ENCODE measurements at regions not wholly inside any gene's neighbourhood (a gene's known extent, or its start where the extent isn't known, plus 50 kb on each side); places are given as distances from the start of the nearest gene placed in this dataset.

DNA sequence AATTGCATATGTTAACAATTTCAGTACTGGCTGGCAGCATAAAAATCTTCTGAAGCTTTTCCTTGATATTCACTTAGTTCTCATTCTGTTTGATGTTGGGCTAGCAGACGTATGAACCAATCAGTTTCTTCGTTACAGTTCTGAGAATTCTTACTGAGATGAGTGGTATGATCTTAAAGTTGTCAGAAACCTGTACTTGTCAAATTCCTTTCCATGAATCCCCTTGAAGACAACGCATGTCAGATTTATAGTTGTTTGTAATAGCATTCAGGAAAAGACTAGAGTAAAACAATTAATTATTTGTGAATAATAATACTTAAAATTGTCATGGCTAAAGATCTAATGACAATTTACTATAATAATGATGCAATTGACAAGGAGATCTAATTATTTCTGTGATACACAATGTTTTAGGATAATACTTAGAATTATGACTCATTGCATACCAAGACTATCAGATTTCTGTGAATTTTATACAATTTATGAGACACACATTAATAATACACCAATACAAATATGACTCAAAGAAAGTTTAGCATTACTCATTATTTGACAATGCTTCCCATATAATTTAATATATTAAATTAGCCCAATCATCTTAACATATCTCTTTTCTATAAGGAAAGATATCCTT is 447.2 kb downstream of the RFC3 start:
- Mint-ChIP-seq H3K4me1 (no peaks in the 10 kb centered on the region), H3K27me3 (peaks cover 0 to 2% (median 0%) of the 10 kb centered on the region in 5 donors), H3K4me3 (no peak overlapping the region), H3K9me3 (peaks cover 0 to 15% (median 0%) of the 10 kb centered on the region in 9 donors), H3K36me3 (no peaks in the 10 kb centered on the region), H3K27ac (no peak overlapping the region)
- ATAC-seq, result no peak
- no peak for DNase-seq
- POLR2A ChIA-PET, result no interaction called here

DNA sequence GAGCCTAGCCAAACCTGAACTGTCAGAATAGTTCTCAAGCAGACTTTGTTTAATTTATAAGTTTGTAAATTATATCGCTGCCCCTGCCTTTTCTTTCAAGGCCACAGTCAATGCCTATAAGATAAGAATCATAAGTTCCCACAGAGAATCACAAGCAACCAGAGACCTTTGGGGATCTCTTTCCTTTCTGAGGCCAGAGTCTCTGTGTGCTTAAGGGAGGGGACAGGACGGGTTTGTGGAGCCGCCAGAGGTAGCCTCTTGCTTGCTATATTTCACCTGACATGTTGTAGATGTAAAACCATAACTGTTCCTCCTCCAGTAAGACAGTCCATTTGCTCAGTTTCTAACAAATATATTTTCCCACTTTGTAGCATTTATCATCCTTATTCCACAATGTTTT is 458.8 kb downstream of the RFC3 start:
- ATAC-seq (no peak), DNase-seq (no peak)
- Mint-ChIP-seq H3K9me3 (peaks cover 1 to 14% (median 7%) of the 10 kb centered on the region in 9 donors), H3K27ac (no peak overlapping the region), H3K4me3 (no peak overlapping the region), H3K4me1 (no peaks in the 10 kb centered on the region), H3K27me3 (peaks cover 0 to 2% (median 0%) of the 10 kb centered on the region in 5 donors), H3K36me3 (no peaks in the 10 kb centered on the region)
- POLR2A ChIA-PET, result no interaction called here

DNA sequence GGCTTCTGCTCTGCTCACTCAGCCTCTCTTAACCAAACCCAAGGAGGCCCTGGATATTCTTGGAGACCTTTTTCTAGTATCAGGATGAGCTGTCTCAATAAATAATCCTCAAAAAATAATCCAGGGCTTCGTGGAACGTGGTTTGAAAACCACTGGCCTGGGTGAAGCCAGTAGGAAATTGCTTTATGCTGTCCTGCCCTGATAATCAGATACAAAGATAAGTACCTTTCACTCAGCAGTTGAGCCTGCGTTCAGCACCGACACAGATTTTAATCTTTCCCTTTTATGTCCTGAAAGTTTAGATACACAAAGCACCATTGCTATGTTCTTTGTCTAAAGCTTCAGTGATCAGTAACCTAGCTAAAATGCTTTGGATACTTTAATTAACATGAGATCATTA is 460.0 kb downstream of the RFC3 start:
- Mint-ChIP-seq H3K27me3 (peaks cover 0 to 4% (median 0%) of the 10 kb centered on the region in 5 donors), H3K27ac (no peak overlapping the region), H3K4me3 (no peak overlapping the region), H3K36me3 (no peaks in the 10 kb centered on the region), H3K4me1 (no peaks in the 10 kb centered on the region), H3K9me3 (peaks cover 1 to 22% (median 10%) of the 10 kb centered on the region in 9 donors)
- DNase-seq (no peak), ATAC-seq (no peak)
- POLR2A ChIA-PET, result no interaction called here

DNA sequence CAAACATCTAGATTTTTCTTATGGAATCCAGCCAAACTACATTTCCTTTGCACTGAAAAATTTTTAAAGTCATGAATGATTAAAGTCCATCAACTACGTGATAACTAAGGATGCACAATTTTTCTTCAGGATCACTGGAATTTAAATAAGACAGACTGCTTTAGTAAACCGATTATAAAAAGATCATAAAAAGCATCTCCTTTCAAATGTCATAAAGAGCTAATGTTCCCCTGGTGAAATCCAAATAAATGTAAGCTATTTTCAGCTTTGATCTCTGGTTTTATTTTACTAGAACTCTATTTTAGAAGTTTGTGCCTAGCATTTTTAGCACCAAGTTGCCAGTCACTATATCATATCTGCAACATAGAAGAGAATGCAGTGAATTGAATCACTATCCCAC is 460.8 kb downstream of the RFC3 start:
- Mint-ChIP-seq H3K27ac (no peak overlapping the region), H3K4me3 (no peak overlapping the region), H3K36me3 (peaks cover 0 to 3% (median 0%) of the 10 kb centered on the region in 3 donors), H3K4me1 (no peaks in the 10 kb centered on the region), H3K27me3 (peaks cover 0 to 4% (median 0%) of the 10 kb centered on the region in 5 donors), H3K9me3 (peaks cover 4 to 28% (median 16%) of the 10 kb centered on the region in 9 donors)
- POLR2A ChIA-PET, result no interaction called here
- ATAC-seq, result no peak
- no peak for DNase-seq

DNA sequence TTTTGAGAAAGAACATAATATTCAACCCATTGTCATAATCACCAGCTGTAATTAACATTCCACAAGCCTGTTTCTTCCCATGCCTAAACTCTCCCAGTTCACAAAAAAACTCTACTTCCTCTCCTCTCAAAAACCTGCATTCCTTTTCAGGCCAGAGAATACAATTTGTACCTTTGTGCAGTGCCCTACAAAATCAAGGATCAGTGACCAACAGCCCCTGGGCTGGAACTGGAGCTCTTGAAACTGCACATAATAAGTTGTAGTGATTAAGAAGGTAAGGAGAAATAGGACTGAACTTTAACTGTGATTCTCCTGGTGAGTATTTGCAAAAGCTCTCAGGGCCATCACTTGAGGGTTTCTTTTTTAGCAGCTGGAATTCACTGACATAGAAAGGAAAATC is 472.7 kb downstream of the RFC3 start:
- POLR2A ChIA-PET, result no interaction called here
- DNase-seq (no peak), ATAC-seq (no peak)
- no peaks in the 10 kb centered on the region for H3K36me3 Mint-ChIP-seq
- H3K4me1 Mint-ChIP-seq, result no peaks in the 10 kb centered on the region
- no peak overlapping the region for H3K27ac Mint-ChIP-seq
- H3K9me3 Mint-ChIP-seq, result peaks cover 0 to 2% (median 0%) of the 10 kb centered on the region in 9 donors
- no peak overlapping the region for H3K4me3 Mint-ChIP-seq
- peaks cover 0 to 3% (median 0%) of the 10 kb centered on the region in 5 donors for H3K27me3 Mint-ChIP-seq

DNA sequence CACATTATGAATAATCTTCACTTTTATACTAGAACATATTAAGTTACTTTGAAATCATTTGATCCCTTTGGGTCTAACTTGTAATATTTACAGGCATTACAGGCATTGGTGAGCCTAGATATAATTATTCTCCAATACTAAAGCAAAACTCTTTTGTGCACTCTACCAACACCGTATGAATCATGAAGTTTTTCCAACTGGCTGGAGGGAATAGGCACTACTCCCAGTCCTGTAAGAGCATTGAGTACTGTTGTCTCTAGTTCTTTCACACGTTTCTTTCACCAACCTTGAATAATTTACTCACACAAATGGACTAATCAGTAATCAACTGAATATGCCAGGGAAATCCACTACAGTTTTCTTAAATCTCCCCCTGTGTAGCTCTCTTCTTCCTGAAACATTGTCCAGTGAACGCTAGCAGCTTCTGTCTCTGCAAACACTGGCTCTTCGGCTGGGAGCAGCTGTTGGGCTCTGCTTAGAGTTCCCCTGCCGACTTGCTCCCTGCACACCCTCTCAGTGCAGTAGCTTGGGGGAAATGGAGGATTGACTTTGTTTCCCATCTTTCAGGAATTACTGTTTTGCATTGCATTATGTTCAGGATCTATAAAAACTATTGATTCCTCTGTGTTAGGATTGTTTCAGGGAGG is 476.7 kb downstream of the RFC3 start:
- DNase-seq (no peak), ATAC-seq (no peak)
- H3K27ac Mint-ChIP-seq, result no peak overlapping the region
- H3K9me3 Mint-ChIP-seq, result peaks cover 0 to 9% (median 0%) of the 10 kb centered on the region in 9 donors
- no peaks in the 10 kb centered on the region for H3K4me1 Mint-ChIP-seq
- H3K4me3 Mint-ChIP-seq, result no peak overlapping the region
- POLR2A ChIA-PET, result no interaction called here
- H3K36me3 Mint-ChIP-seq, result no peaks in the 10 kb centered on the region
- H3K27me3 Mint-ChIP-seq, result peaks cover 0 to under 1% (median 0%) of the 10 kb centered on the region in 5 donors

DNA sequence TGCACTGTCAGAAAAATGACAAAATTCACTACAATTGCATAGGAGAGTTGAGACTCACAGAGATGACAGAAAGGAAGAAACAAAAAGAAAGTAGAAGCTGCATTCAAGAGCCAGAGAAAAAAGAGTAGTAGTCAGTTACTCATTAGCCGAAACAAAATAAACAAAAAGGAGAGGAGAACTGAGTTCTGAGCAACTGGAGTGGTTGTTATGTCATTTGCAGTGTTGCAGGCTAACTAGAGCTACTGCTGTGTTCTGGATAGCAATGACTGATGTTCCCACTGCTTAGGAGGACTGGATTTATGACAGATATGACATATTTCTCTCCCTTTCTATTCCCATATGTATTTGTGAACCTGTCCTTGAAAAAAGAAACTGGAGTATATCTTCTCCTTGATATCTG is 482.6 kb downstream of the RFC3 start:
- Mint-ChIP-seq H3K27ac (no peak overlapping the region), H3K36me3 (no peaks in the 10 kb centered on the region), H3K9me3 (peaks cover 0 to 28% (median 12%) of the 10 kb centered on the region in 9 donors), H3K27me3 (peaks cover 0 to 4% (median 0%) of the 10 kb centered on the region in 5 donors), H3K4me3 (no peak overlapping the region), H3K4me1 (no peaks in the 10 kb centered on the region)
- no peak for ATAC-seq
- DNase-seq, result no peak
- POLR2A ChIA-PET, result no interaction called here

DNA sequence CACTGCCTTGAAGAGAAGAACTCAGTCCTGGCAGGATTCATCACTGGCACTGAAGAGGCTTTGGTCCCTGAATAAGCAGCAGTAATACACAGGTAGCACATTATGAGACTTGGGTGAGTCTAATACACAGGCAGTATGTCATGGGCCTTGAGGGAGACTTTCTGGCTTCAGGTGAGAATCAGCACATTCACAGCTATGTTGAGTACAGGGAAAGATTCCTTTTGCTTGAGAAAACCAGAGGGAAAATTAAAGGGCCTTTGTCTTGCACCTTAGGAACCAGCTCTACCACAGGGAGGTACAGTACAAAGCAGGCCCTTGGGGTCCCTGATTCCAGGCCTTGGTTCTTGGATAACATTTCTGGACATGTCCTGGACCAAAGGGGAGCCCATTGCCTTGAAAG is 484.6 kb downstream of the RFC3 start:
- Mint-ChIP-seq H3K9me3 (peaks cover 0 to 28% (median 12%) of the 10 kb centered on the region in 9 donors), H3K27ac (no peak overlapping the region), H3K36me3 (no peaks in the 10 kb centered on the region), H3K4me1 (no peaks in the 10 kb centered on the region), H3K4me3 (no peak overlapping the region), H3K27me3 (peaks cover 0 to 4% (median 0%) of the 10 kb centered on the region in 5 donors)
- POLR2A ChIA-PET, result no interaction called here
- ATAC-seq (no peak), DNase-seq (no peak)

DNA sequence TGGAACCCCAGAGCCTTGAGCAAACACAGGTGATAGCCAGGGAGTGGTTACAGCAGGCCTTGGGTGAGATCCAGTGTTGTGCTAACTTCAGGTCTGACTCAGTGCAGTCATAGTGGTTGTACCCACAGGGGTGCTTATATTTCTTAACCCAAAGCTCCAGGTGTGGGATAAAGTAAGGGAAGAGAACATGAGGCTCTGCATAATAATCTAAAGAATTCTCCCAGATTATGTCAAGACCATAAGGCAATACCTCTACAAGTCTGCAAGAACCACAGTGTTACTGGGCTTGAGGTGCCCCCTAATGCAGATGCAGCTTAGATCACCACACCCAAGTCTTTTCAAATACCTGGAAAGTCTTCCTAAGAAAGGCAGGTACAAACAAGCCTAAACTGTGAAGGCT is 485.4 kb downstream of the RFC3 start:
- H3K27me3 Mint-ChIP-seq, result peaks cover 0 to 4% (median 0%) of the 10 kb centered on the region in 5 donors
- POLR2A ChIA-PET, result no interaction called here
- DNase-seq (no peak), ATAC-seq (no peak)
- no peak overlapping the region for H3K4me3 Mint-ChIP-seq
- H3K9me3 Mint-ChIP-seq, result peaks cover 0 to 24% (median 12%) of the 10 kb centered on the region in 9 donors
- no peaks in the 10 kb centered on the region for H3K4me1 Mint-ChIP-seq
- H3K27ac Mint-ChIP-seq, result no peak overlapping the region
- no peaks in the 10 kb centered on the region for H3K36me3 Mint-ChIP-seq

DNA sequence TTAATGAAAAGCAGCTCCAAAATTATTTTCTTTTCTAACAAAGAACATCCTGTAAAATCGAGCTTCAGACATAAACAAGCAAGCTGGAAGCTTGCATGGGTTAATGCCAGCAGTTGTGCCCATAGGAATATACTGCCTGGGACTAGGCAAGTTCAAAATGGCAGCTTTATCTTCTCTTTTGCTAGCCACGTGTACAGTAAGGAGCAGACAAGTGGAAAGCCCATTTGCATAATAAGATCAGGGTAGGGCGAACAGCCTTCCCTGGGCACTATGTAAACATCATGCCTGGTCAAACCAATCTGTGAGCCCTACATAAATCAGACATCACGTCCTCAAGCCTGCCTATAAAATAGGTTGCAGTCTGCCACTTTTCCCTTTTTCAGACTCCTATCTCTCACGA is 489.7 kb downstream of the RFC3 start:
- Mint-ChIP-seq H3K4me1 (no peaks in the 10 kb centered on the region), H3K4me3 (no peak overlapping the region)
- no peak for ATAC-seq

DNA sequence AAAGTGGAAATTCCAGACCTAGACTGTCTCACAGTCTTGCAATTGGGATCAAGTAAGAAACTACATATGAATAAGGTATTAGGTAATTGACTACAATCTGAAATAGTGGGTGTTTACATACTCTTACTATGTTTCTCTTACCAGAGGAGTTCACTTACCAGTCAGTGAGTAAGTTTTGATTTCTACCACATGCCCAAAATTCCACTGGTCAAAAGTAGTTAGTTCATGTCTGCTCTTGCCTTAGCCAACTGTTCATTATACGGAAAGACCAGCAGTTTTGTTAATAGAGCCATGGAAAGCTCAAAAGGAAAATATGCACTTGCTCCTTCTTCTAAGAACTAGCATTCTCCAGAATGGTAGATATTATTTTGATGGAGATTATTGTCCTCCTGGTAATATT is 490.8 kb downstream of the RFC3 start:
- H3K4me1 Mint-ChIP-seq, result no peaks in the 10 kb centered on the region
- ATAC-seq, result no peak
- H3K4me3 Mint-ChIP-seq, result no peak overlapping the region
- POLR2A ChIA-PET, result no interaction called here
- no peak for DNase-seq
- H3K9me3 Mint-ChIP-seq, result peaks cover 0 to 12% (median 11%) of the 10 kb centered on the region in 9 donors
- H3K36me3 Mint-ChIP-seq, result no peaks in the 10 kb centered on the region
- H3K27ac Mint-ChIP-seq, result no peak overlapping the region
- H3K27me3 Mint-ChIP-seq, result no peaks in the 10 kb centered on the region

More for the DNA sequence above, 489.7 kb downstream of the RFC3 start:
- peaks cover 0 to 15% (median 11%) of the 10 kb centered on the region in 9 donors for H3K9me3 Mint-ChIP-seq
- no peak for DNase-seq
- no peak overlapping the region for H3K27ac Mint-ChIP-seq
- no peaks in the 10 kb centered on the region for H3K27me3 Mint-ChIP-seq
- H3K36me3 Mint-ChIP-seq, result no peaks in the 10 kb centered on the region
- POLR2A ChIA-PET, result no interaction called here

DNA sequence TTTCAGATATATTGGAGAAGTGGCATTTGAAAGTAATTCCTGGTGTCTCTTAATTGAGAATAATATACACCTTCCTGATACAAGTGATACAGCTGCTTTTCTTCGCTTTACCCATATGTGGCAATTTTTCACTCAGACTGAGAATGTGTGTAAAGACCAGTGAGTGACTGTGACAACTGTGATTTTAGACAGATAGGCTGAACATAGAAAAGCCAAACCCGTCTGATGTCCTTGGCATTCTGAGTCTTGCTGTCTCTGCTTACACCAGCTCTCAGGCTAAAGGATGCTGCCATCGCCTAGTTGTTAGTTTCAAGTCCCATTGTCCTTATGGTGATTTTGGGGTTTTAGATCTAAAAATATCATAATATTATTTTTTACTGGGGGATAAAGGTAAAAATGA is 492.6 kb downstream of the RFC3 start:
- H3K4me1 Mint-ChIP-seq, result no peaks in the 10 kb centered on the region

DNA sequence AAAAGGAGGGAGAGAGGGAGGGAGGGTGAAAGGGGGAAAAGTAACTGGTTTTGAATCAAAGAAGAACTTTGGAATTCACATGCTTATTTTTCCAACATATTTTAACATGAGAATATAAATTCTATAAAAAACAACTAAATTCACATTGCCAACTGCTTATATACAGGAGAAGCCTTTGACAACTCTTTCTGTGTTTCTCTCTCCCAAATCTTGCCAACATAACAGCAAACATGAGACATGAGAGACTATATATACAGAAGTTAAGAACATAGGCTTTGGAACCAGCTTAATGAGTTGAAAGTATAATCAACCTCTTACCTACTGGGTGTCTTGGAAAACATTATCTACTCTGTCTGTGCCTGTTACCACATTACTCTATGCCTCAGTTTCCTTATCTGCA is 493.3 kb downstream of the RFC3 start:
- Mint-ChIP-seq H3K36me3 (no peaks in the 10 kb centered on the region), H3K27ac (no peak overlapping the region), H3K9me3 (peaks cover 0 to 6% (median 0%) of the 10 kb centered on the region in 9 donors), H3K4me3 (no peak overlapping the region), H3K27me3 (peaks cover 0 to 3% (median 0%) of the 10 kb centered on the region in 5 donors), H3K4me1 (peaks cover 0 to 2% (median 0%) of the 10 kb centered on the region in 4 donors)
- POLR2A ChIA-PET, result no interaction called here
- ATAC-seq, result no peak
- DNase-seq, result no peak

More for the DNA sequence above, 492.6 kb downstream of the RFC3 start:
- Mint-ChIP-seq H3K36me3 (no peaks in the 10 kb centered on the region), H3K4me3 (no peak overlapping the region), H3K27ac (no peak overlapping the region), H3K9me3 (peaks cover 0 to 6% (median 0%) of the 10 kb centered on the region in 9 donors), H3K27me3 (no peaks in the 10 kb centered on the region)
- no peak for DNase-seq
- POLR2A ChIA-PET, result no interaction called here
- ATAC-seq, result no peak

DNA sequence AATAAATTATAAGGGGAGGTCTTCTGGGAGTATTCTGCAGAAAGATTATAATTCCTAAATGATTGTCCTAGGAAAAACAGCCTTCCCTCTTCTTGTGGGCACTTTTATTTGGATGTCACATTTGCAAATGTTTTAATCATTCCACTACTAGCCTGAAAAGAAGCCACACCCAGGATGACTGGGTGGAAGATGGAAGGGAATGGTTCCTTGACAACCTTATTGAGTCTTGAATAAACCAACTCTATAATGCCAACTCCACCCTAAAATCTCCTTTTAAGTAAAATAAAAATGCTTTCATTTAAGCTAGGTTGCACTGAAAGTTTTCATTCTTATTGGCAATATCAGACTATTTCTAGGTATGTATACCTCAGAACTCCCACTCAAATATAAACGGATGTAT is 494.6 kb downstream of the RFC3 start:
- peaks cover 0 to 4% (median 0%) of the 10 kb centered on the region in 9 donors for H3K9me3 Mint-ChIP-seq
- POLR2A ChIA-PET, result no interaction called here
- DNase-seq (no peak), ATAC-seq (no peak)
- peaks cover 0 to 3% (median 0%) of the 10 kb centered on the region in 5 donors for H3K27me3 Mint-ChIP-seq
- H3K4me1 Mint-ChIP-seq, result peaks cover 0 to 3% (median 0%) of the 10 kb centered on the region in 4 donors
- no peak overlapping the region for H3K27ac Mint-ChIP-seq
- no peak overlapping the region for H3K4me3 Mint-ChIP-seq
- H3K36me3 Mint-ChIP-seq, result no peaks in the 10 kb centered on the region

Data from naive thymus-derived CD8-positive, alpha-beta T cell (primary cell).